ENCODE measurements at regions not wholly inside any gene's neighbourhood (a gene's known extent, or its start where the extent isn't known, plus 50 kb on each side); places are given as distances from the start of the nearest gene placed in this dataset.

DNA sequence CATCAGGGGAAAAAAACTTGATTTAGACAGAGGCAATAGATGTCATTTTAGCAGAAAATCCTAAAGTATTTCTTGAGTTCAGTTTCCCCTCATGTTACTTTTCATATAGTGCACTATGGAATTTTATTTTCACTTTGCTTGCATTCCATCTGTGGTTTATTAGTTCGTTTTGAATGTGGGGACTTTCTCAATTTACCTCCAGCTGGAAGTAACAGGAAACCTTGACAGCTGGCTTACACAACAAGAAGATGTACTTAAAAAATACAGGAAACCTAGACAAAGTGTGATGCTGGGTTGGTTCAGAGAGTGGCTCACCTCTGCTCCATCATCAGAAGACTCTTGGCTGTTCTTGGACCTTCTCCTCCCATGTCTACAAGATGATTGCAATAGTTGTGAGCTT is 567.0 kb downstream of the CETN3 start:
- no peak for ATAC-seq
- TF ChIP-seq, protein P1, sequence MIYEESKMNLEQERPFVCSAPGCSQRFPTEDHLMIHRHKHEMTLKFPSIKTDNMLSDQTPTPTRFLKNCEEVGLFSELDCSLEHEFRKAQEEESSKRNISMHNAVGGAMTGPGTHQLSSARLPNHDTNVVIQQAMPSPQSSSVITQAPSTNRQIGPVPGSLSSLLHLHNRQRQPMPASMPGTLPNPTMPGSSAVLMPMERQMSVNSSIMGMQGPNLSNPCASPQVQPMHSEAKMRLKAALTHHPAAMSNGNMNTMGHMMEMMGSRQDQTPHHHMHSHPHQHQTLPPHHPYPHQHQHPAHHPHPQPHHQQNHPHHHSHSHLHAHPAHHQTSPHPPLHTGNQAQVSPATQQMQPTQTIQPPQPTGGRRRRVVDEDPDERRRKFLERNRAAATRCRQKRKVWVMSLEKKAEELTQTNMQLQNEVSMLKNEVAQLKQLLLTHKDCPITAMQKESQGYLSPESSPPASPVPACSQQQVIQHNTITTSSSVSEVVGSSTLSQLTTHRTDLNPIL (CRISPR knock-in tag; IDR thresholded peaks at IDR 0.05; ENCODE audit: low read depth) = no peak
- TF ChIP-seq ZFP30 (CRISPR knock-in tag; IDR thresholded peaks at IDR 0.05) (no peak), SNAI2 (CRISPR knock-in tag; IDR thresholded peaks at IDR 0.05) (no peak), ZNF565 (CRISPR knock-in tag; conservative IDR thresholded peaks at IDR 0.05; ENCODE audit: low read depth) (no peak), ARNTL (CRISPR knock-in tag; IDR thresholded peaks at IDR 0.05; ENCODE audit: borderline replicate concordance, low read depth) (no peak), ISL1 (CRISPR knock-in tag; IDR thresholded peaks at IDR 0.05) (no peak), ESRRG (CRISPR knock-in tag; IDR thresholded peaks at IDR 0.05) (no peak), RARB (CRISPR knock-in tag; IDR thresholded peaks at IDR 0.05) (no peak), ZFP3 (CRISPR knock-in tag; IDR thresholded peaks at IDR 0.05) (no peak), TCF4 (CRISPR knock-in tag; IDR thresholded peaks at IDR 0.05; ENCODE audit: borderline replicate concordance) (no peak), OSR1 (CRISPR knock-in tag; IDR thresholded peaks at IDR 0.05) (no peak), ZC3H10 (CRISPR knock-in tag; IDR thresholded peaks at IDR 0.05) (no peak)
- TF ChIP-seq, protein P2, sequence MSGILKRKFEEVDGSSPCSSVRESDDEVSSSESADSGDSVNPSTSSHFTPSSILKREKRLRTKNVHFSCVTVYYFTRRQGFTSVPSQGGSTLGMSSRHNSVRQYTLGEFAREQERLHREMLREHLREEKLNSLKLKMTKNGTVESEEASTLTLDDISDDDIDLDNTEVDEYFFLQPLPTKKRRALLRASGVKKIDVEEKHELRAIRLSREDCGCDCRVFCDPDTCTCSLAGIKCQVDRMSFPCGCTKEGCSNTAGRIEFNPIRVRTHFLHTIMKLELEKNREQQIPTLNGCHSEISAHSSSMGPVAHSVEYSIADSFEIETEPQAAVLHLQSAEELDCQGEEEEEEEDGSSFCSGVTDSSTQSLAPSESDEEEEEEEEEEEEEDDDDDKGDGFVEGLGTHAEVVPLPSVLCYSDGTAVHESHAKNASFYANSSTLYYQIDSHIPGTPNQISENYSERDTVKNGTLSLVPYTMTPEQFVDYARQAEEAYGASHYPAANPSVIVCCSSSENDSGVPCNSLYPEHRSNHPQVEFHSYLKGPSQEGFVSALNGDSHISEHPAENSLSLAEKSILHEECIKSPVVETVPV (CRISPR knock-in tag; IDR thresholded peaks at IDR 0.05) = no peak

DNA sequence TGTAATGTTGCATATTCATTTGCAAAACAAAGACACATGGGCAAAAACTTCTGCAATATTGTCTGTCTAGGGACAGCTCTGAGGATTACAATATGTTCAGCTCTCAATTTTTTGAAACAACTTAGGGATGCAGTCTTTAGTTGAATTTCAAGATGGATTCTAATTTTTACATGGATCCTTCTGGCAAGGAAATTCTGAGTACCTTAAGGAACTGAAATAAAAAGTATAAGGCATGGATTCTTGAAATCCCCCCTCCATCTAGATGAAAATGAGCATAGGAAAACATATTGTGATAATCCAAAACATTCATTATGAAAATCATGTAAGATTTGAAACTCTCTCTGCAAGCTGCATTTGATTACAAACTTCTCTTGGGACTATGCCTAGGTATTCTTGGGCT is 568.6 kb downstream of the CETN3 start:
- ATAC-seq = no peak
- TF ChIP-seq GLIS3 (CRISPR knock-in tag; IDR thresholded peaks at IDR 0.05) = no peak
- no peak for TF ChIP-seq OSR1 (CRISPR knock-in tag; IDR thresholded peaks at IDR 0.05)
- TF ChIP-seq ZC3H10 (CRISPR knock-in tag; IDR thresholded peaks at IDR 0.05) = no peak
- no peak for TF ChIP-seq PPARA (CRISPR knock-in tag; IDR thresholded peaks at IDR 0.05; ENCODE audit: borderline replicate concordance)
- TF ChIP-seq, protein P3, sequence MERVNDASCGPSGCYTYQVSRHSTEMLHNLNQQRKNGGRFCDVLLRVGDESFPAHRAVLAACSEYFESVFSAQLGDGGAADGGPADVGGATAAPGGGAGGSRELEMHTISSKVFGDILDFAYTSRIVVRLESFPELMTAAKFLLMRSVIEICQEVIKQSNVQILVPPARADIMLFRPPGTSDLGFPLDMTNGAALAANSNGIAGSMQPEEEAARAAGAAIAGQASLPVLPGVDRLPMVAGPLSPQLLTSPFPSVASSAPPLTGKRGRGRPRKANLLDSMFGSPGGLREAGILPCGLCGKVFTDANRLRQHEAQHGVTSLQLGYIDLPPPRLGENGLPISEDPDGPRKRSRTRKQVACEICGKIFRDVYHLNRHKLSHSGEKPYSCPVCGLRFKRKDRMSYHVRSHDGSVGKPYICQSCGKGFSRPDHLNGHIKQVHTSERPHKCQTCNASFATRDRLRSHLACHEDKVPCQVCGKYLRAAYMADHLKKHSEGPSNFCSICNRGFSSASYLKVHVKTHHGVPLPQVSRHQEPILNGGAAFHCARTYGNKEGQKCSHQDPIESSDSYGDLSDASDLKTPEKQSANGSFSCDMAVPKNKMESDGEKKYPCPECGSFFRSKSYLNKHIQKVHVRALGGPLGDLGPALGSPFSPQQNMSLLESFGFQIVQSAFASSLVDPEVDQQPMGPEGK (CRISPR knock-in tag; IDR thresholded peaks at IDR 0.05; ENCODE audit: borderline replicate concordance) = no peak
- TF ChIP-seq ZNF70 (CRISPR knock-in tag; IDR thresholded peaks at IDR 0.05) = no peak
- TF ChIP-seq, protein P4, sequence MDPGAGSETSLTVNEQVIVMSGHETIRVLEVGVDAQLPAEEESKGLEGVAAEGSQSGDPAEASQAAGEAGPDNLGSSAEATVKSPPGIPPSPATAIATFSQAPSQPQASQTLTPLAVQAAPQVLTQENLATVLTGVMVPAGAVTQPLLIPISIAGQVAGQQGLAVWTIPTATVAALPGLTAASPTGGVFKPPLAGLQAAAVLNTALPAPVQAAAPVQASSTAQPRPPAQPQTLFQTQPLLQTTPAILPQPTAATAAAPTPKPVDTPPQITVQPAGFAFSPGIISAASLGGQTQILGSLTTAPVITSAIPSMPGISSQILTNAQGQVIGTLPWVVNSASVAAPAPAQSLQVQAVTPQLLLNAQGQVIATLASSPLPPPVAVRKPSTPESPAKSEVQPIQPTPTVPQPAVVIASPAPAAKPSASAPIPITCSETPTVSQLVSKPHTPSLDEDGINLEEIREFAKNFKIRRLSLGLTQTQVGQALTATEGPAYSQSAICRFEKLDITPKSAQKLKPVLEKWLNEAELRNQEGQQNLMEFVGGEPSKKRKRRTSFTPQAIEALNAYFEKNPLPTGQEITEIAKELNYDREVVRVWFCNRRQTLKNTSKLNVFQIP (CRISPR knock-in tag; IDR thresholded peaks at IDR 0.05; ENCODE audit: borderline replicate concordance, low read depth) = no peak
- TF ChIP-seq CSDC2 (CRISPR knock-in tag; IDR thresholded peaks at IDR 0.05) = no peak
- TF ChIP-seq TOX (CRISPR knock-in tag; IDR thresholded peaks at IDR 0.05; ENCODE audit: borderline replicate concordance) = no peak
- TF ChIP-seq ISL1 (CRISPR knock-in tag; IDR thresholded peaks at IDR 0.05) = no peak
- no peak for TF ChIP-seq ESRRG (CRISPR knock-in tag; IDR thresholded peaks at IDR 0.05)
- no peak for TF ChIP-seq ZNF8 (CRISPR knock-in tag; IDR thresholded peaks at IDR 0.05)
- no peak for TF ChIP-seq ARNTL (CRISPR knock-in tag; IDR thresholded peaks at IDR 0.05; ENCODE audit: borderline replicate concordance, low read depth)
- no peak for TF ChIP-seq SNAI2 (CRISPR knock-in tag; IDR thresholded peaks at IDR 0.05)
- TF ChIP-seq BACH2 (CRISPR knock-in tag; IDR thresholded peaks at IDR 0.05; ENCODE audit: borderline replicate concordance) = no peak
- TF ChIP-seq ZFP3 (CRISPR knock-in tag; IDR thresholded peaks at IDR 0.05) = no peak
- no peak for TF ChIP-seq ZFP30 (CRISPR knock-in tag; IDR thresholded peaks at IDR 0.05)
- TF ChIP-seq, protein P1 (CRISPR knock-in tag; IDR thresholded peaks at IDR 0.05; ENCODE audit: low read depth) = no peak
- TF ChIP-seq, protein P2 (CRISPR knock-in tag; IDR thresholded peaks at IDR 0.05) = no peak
